ENCODE measurements at regions not wholly inside any gene's neighbourhood (a gene's known extent, or its start where the extent isn't known, plus 50 kb on each side); places are given as distances from the start of the nearest gene placed in this dataset.

GRCh38 chr6:101000341-101000740 is 119.2 kb upstream of the ASCC3 start:
- no peak for TF ChIP-seq CTCF (IDR thresholded peaks at IDR 0.05; ENCODE audit: low read depth, low read length, missing input control)
- TF ChIP-seq JUND (IDR thresholded peaks at IDR 0.05): no peak
